ENCODE measurements at regions not wholly inside any gene's neighbourhood (a gene's known extent, or its start where the extent isn't known, plus 50 kb on each side); places are given as distances from the start of the nearest gene placed in this dataset.

DNA sequence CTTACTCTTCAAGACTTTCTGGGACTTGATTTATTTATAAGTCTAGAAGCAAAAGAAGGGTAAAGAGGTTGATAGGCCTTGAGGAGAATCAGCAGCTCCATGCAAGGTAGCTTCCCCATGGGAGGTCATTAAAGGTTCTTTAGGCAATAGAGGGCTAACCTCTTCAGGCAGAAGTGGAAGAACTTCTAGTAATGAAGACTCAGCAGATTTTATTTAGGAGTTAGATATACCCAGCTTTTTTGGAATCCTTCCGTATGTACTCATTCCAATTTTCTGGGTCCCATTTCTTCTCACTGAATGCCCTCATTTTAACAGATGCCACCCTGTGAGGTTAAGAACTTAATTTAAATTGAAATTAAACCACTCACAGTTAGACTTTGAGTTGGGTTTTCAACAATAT lies 565.6 kb downstream of the LRFN5 start:
- in situ Hi-C loops (cut with MboI; ENCODE audit: low sequenced_read_pairs, unreplicated experiment), result no loop called here
- no peak for DNase-seq (ENCODE audit: low spot score)
- no peak for TF ChIP-seq CTCF (IDR thresholded peaks at IDR 0.05; ENCODE audit: borderline replicate concordance, control extremely low read depth, extremely low read depth, insufficient read depth, missing control alignments)

- in situ Hi-C loops (cut with MboI; ENCODE audit: low sequenced_read_pairs, unreplicated experiment), result no loop called here
- TF ChIP-seq CTCF (IDR thresholded peaks at IDR 0.05; ENCODE audit: borderline replicate concordance, control extremely low read depth, extremely low read depth, insufficient read depth, missing control alignments), result no peak
- no peak for DNase-seq (ENCODE audit: low spot score)
Measured at GRCh38 chr14:42163136-42163535, 556.5 kb downstream of the LRFN5 start.

DNA sequence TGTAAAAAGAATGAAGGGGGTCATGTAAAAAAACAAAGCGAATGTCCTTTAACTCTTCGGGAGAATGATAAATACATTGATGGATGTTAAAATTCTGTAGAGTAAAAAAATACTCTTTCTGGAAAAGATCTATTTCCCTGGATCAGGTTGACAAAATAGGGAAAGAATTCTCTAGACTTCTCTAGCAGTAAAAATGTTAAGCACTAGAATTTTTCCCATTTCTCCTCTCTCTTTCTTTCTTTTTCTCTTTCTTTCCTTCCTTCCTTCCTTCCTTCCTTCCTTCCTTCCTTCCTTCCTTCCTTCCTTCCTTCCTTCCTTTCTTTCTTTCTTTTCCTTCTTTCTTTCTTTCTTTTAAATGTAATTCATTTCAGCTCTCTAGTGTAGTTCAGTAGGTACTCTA lies 552.5 kb downstream of the LRFN5 start:
- no peak for TF ChIP-seq CTCF (IDR thresholded peaks at IDR 0.05; ENCODE audit: borderline replicate concordance, control extremely low read depth, extremely low read depth, insufficient read depth, missing control alignments)
- DNase-seq (ENCODE audit: low spot score), result no peak
- in situ Hi-C loops (cut with MboI; ENCODE audit: low sequenced_read_pairs, unreplicated experiment), result no loop called here

GRCh38 chr14:42149609-42150261 lies 543.1 kb downstream of the LRFN5 start:
- no peak for TF ChIP-seq CTCF (IDR thresholded peaks at IDR 0.05; ENCODE audit: borderline replicate concordance, control extremely low read depth, extremely low read depth, insufficient read depth, missing control alignments)
- in situ Hi-C loops (cut with MboI; ENCODE audit: low sequenced_read_pairs, unreplicated experiment), result no loop called here
- no peak for DNase-seq (ENCODE audit: low spot score)

DNA sequence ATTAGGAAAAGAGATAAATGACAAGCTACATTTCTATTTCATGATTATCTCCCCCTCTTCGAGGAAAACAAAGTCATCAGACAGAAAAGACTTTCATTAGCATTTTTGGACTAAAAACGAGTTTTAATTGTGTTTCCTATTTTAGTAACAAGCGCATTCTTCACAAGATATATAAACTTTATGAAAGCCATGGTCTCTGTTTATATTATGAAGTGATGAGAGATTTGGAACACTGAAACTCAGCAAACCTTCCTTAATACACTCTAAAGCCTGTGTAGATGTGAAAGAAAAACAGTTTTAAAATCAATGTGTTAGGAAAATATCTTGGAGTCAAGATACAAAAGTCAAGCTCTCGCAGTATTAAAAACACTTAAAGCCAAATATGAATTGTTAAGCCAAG lies 539.1 kb downstream of the LRFN5 start:
- in situ Hi-C loops (cut with MboI; ENCODE audit: low sequenced_read_pairs, unreplicated experiment), result no loop called here
- TF ChIP-seq CTCF (IDR thresholded peaks at IDR 0.05; ENCODE audit: borderline replicate concordance, control extremely low read depth, extremely low read depth, insufficient read depth, missing control alignments), result no peak
- DNase-seq (ENCODE audit: low spot score), result no peak

DNA sequence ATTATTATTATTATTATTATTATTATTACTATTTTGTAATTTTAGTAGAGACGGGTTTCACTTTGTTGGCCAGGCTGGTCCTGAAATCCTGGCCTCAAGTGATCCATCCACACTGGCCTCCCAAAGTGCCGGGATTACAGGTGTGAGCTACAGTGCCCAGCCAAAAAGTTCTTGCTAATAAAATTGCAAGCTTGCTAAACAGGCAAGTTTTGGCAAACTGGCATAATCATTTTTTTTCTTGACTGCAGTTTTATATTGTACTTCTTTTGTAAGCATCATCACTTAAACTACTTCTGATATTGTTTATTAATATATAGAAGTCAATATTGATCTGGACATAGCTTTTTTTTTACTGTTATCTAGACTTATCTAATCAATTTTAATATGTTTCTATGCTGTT lies 536.4 kb downstream of the LRFN5 start:
- no peak for DNase-seq (ENCODE audit: low spot score)
- TF ChIP-seq CTCF (IDR thresholded peaks at IDR 0.05; ENCODE audit: borderline replicate concordance, control extremely low read depth, extremely low read depth, insufficient read depth, missing control alignments), result no peak
- in situ Hi-C loops (cut with MboI; ENCODE audit: low sequenced_read_pairs, unreplicated experiment), result no loop called here

Measured in GM13976 (cell line).